ENCODE measurements at regions not wholly inside any gene's neighbourhood (a gene's known extent, or its start where the extent isn't known, plus 50 kb on each side); places are given as distances from the start of the nearest gene placed in this dataset.

- Histone ChIP-seq H3K27ac (no peak overlapping the region), H3K9me3 (no peaks in the 10 kb centered on the region), H3K36me3 (ENCODE audit: low read depth, missing control alignments) (no peaks in the 10 kb centered on the region), H3K27me3 (no peaks in the 10 kb centered on the region), H3K4me1 (no peaks in the 10 kb centered on the region), H3K4me3 (no peak overlapping the region)
- no peak for DNase-seq
- intact Hi-C loops (cut with DNase I; ENCODE audit: low total_unique reads): no loop called here
- no peak for TF ChIP-seq POLR2A (IDR thresholded peaks at IDR 0.05)
- TF ChIP-seq, protein P1, sequence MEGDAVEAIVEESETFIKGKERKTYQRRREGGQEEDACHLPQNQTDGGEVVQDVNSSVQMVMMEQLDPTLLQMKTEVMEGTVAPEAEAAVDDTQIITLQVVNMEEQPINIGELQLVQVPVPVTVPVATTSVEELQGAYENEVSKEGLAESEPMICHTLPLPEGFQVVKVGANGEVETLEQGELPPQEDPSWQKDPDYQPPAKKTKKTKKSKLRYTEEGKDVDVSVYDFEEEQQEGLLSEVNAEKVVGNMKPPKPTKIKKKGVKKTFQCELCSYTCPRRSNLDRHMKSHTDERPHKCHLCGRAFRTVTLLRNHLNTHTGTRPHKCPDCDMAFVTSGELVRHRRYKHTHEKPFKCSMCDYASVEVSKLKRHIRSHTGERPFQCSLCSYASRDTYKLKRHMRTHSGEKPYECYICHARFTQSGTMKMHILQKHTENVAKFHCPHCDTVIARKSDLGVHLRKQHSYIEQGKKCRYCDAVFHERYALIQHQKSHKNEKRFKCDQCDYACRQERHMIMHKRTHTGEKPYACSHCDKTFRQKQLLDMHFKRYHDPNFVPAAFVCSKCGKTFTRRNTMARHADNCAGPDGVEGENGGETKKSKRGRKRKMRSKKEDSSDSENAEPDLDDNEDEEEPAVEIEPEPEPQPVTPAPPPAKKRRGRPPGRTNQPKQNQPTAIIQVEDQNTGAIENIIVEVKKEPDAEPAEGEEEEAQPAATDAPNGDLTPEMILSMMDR (IDR thresholded peaks at IDR 0.05): no peak
Observed at GRCh38 chr3:34174740-34175139, 376.3 kb downstream of the PDCD6IP start.

DNA sequence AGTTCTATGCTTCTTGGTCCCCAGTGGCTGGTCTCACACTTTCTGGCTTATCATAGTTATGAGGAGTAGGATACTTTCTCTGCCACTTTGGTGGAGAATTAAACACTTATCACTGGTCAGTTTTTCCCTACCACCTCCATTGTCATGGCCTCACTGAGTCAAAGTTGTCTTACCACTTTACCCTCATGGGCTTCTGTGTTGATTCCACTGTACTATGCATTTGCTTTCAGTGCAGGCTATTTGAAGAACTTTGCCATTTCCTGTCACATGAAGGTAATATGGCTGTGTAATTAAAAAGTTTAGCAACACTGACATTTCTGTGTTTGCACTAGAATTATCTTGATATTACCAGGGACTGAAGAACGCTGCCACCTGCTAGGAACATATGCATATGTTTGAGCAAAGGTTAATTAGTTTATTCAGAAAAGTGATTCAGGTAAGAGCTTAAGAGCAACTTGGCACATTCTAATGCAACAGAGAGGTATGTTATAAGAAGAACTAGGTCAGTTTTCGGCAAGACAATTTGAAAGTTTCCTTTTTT lies 377.3 kb downstream of the PDCD6IP start:
- Histone ChIP-seq H3K9me3 (no peaks in the 10 kb centered on the region), H3K4me1 (no peaks in the 10 kb centered on the region), H3K27me3 (no peaks in the 10 kb centered on the region), H3K27ac (no peak overlapping the region), H3K36me3 (ENCODE audit: low read depth, missing control alignments) (no peaks in the 10 kb centered on the region), H3K4me3 (no peak overlapping the region)
- WGBS, 2 donors: 82 to 90% methylated on average over 2 of the region's 2 CpGs
- no peak for TF ChIP-seq POLR2A (IDR thresholded peaks at IDR 0.05)
- intact Hi-C loops (cut with DNase I; ENCODE audit: low total_unique reads): no loop called here
- no peak for DNase-seq

DNA sequence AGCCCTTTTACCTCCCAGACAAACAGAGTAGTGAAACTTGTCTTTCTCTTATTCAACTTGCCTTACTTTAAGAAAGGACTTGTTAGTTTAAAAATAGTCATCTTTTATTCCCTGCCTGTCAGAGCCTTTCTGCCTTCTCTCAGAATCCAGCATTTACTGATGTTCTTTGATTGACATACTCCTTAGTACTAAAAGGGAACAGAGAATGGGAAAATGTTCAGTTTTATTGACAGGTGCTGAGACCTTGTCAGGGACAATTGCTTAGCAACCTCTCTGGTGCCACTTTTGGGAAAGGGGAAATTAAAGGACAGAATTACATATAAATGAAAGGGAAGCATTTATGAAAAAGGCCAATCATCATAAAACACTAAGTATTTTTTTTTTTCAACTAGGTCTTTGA lies 378.3 kb downstream of the PDCD6IP start:
- intact Hi-C loops (cut with DNase I; ENCODE audit: low total_unique reads): no loop called here
- no peak for DNase-seq
- no peak overlapping the region for H3K27ac ChIP-seq
- no peaks in the 10 kb centered on the region for H3K9me3 ChIP-seq
- H3K4me1 ChIP-seq: no peaks in the 10 kb centered on the region
- no peaks in the 10 kb centered on the region for H3K27me3 ChIP-seq
- TF ChIP-seq POLR2A (IDR thresholded peaks at IDR 0.05): no peak
- TF ChIP-seq, protein P1 (IDR thresholded peaks at IDR 0.05): no peak
- H3K4me3 ChIP-seq: no peak overlapping the region
- H3K36me3 ChIP-seq (ENCODE audit: low read depth, missing control alignments): no peaks in the 10 kb centered on the region

DNA sequence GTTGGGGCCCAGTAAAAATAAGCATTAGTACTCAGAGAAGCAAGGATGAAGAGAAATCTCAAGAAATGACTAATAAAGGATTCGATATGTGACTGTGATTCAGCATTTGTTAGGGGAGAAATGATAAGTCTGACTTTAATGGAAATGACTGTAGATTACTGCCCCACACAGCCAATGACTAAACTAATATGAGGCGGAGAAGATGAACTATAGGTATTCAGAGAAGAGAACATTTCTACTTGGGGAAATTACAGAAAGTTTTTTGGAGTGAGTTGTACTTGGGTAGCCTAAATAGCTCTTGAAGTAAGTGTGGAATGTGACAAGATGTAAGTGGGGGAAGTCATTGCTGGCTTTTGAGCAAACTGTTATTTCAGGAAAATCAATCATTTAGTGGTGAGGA lies 380.0 kb downstream of the PDCD6IP start:
- intact Hi-C loops (cut with DNase I; ENCODE audit: low total_unique reads): no loop called here
- Histone ChIP-seq H3K36me3 (ENCODE audit: low read depth, missing control alignments) (no peaks in the 10 kb centered on the region), H3K9me3 (no peaks in the 10 kb centered on the region), H3K4me3 (no peak overlapping the region), H3K27me3 (no peaks in the 10 kb centered on the region), H3K27ac (no peak overlapping the region), H3K4me1 (no peaks in the 10 kb centered on the region)
- no peak for TF ChIP-seq POLR2A (IDR thresholded peaks at IDR 0.05)
- TF ChIP-seq, protein P1 (IDR thresholded peaks at IDR 0.05): no peak
- WGBS, 2 donors: 90 to 98% methylated on average over 2 of the region's 2 CpGs
- no peak for DNase-seq

DNA sequence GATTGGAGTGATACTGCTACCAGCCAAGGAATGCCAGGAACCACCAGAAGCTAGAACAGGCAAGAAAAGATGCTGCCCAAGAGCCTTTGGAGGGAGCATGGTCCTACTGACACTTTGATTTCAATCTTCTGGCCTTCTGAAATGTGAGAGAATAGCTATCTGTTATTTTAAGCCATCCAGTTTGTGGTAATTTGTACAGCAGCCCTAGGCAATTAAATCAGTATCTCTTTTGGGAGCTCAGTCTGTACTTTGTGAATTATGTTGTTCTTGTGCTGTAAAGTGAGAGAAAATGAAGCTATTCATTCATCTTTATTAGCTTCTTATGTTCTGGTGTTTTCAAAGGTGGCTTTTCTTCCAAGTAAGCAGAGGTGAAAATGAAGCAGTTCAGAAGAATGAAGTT lies 381.3 kb downstream of the PDCD6IP start:
- Histone ChIP-seq H3K4me3 (no peak overlapping the region), H3K36me3 (ENCODE audit: low read depth, missing control alignments) (no peaks in the 10 kb centered on the region), H3K9me3 (no peaks in the 10 kb centered on the region), H3K27ac (no peak overlapping the region), H3K27me3 (no peaks in the 10 kb centered on the region), H3K4me1 (no peaks in the 10 kb centered on the region)
- intact Hi-C loops (cut with DNase I; ENCODE audit: low total_unique reads): no loop called here
- TF ChIP-seq, protein P1 (IDR thresholded peaks at IDR 0.05): no peak
- TF ChIP-seq POLR2A (IDR thresholded peaks at IDR 0.05): no peak
- no peak for DNase-seq
